GM12864 (cell line): ENCODE measurements at regions not wholly inside any gene's neighbourhood (a gene's known extent, or its start where the extent isn't known, plus 50 kb on each side); places are given as distances from the start of the nearest gene placed in this dataset.
"Not testable (repeated sequence)": the region's sequence is repeated elsewhere in the genome, so short reads cannot be mapped to it uniquely, and the experiment has no call there.

Experiments
- DNase-seq: peaks from one replicate; pipeline ENCODE4 v3.0.0-alpha.2; 2011; ENCODE audit warnings: low read depth
- H3K4me3 ChIP-seq: 2 replicates; pipeline ENCODE4 v1.5.1; 2011; ENCODE audit warnings: mild to moderate bottlenecking, low read depth, low read length, control low read depth
- CTCF ChIP-seq: IDR thresholded peaks from 2 replicates; pipeline ENCODE4 v1.5.1; 2011; ENCODE audit warnings: low read depth, mild to moderate bottlenecking, moderate library complexity, low read length, control low read depth, inconsistent platforms; ENCODE audit errors: missing control alignments

- H3K4me3 ChIP-seq: no peak overlapping the region
- no peak for TF ChIP-seq CTCF
- DNase-seq: no peak
Observed at GRCh38 chr4:176622251-176622948, 170.3 kb downstream of the VEGFC start.

- DNase-seq: not testable (repeated sequence)
Observed at GRCh38 chr4:176624983-176625610, 167.6 kb downstream of the VEGFC start.

GRCh38 chr4:176627916-176628315 is 164.8 kb downstream of the VEGFC start:
- no peak for TF ChIP-seq CTCF
- H3K4me3 ChIP-seq: no peak overlapping the region
- no peak for DNase-seq

More at GRCh38 chr4:176624983-176625610, 167.6 kb downstream of the VEGFC start:
- H3K4me3 ChIP-seq: not testable (repeated sequence)

GRCh38 chr4:176631611-176632010 is 161.1 kb downstream of the VEGFC start:
- TF ChIP-seq CTCF: no peak
- no peak for DNase-seq
- H3K4me3 ChIP-seq: no peak overlapping the region
